WTC11 (cell line): ENCODE measurements at regions not wholly inside any gene's neighbourhood (a gene's known extent, or its start where the extent isn't known, plus 50 kb on each side); places are given as distances from the start of the nearest gene placed in this dataset.

Experiments used
- ATF6 ChIP-seq: sonication (generic); formaldehyde crosslinking; IDR thresholded peaks from 2 replicates; pipeline ENCODE4 v1.8.1; 2023; ENCODE audit warnings: mild to moderate bottlenecking, missing genetic modification reagents
- CREB1 ChIP-seq: sonication (generic); formaldehyde crosslinking; IDR thresholded peaks from 2 replicates; pipeline ENCODE4 v1.8.0; 2023; ENCODE audit warnings: mild to moderate bottlenecking, missing genetic modification reagents
- CTCF ChIP-seq: fragments of 200-600 bp; IDR thresholded peaks from 2 replicates; pipeline ENCODE4 v1.8.0; 2022; ENCODE audit warnings: antibody characterized with exemption
- E2F4 ChIP-seq: sonication (generic); formaldehyde crosslinking; IDR thresholded peaks from 2 replicates; pipeline ENCODE4 v1.8.1; 2022; ENCODE audit warnings: low read depth, mild to moderate bottlenecking, moderate library complexity, missing genetic modification reagents, borderline replicate concordance
- ESRRA ChIP-seq: sonication (generic); formaldehyde crosslinking; IDR thresholded peaks from 2 replicates; pipeline ENCODE4 v1.8.1; 2022; ENCODE audit warnings: mild to moderate bottlenecking, missing genetic modification reagents, borderline replicate concordance
- PRDM15 ChIP-seq: sonication (generic); formaldehyde crosslinking; IDR thresholded peaks from 2 replicates; pipeline ENCODE4 v1.8.0; 2022; ENCODE audit warnings: missing genetic modification reagents
- SP1 ChIP-seq: sonication (generic); formaldehyde crosslinking; conservative IDR thresholded peaks from 2 replicates; pipeline ENCODE4 v1.8.1; 2022; ENCODE audit warnings: missing genetic modification reagents
- USF1 ChIP-seq: sonication (generic); formaldehyde crosslinking; IDR thresholded peaks from 2 replicates; pipeline ENCODE4 v1.8.0; 2022; ENCODE audit warnings: mild to moderate bottlenecking, missing genetic modification reagents
- ZNF232 ChIP-seq: sonication (generic); formaldehyde crosslinking; IDR thresholded peaks from 2 replicates; pipeline ENCODE4 v1.8.0; 2022; ENCODE audit warnings: mild to moderate bottlenecking, missing genetic modification reagents

- no peak for TF ChIP-seq CTCF
- no peak for TF ChIP-seq ESRRA (CRISPR knock-in tag)
- TF ChIP-seq E2F4 (CRISPR knock-in tag): no peak
- TF ChIP-seq ATF6 (CRISPR knock-in tag): no peak
- no peak for TF ChIP-seq USF1 (CRISPR knock-in tag)
- no peak for TF ChIP-seq SP1 (CRISPR knock-in tag)
- TF ChIP-seq ZNF232 (CRISPR knock-in tag): no peak
- TF ChIP-seq CREB1: no peak
- TF ChIP-seq PRDM15 (CRISPR knock-in tag): no peak
These were observed 159.5 kb upstream of the ZMIZ1 start for GRCh38 chr10:78909221-78909620.
